HepG2 (cell line): ENCODE measurements at regions not wholly inside any gene's neighbourhood (a gene's known extent, or its start where the extent isn't known, plus 50 kb on each side); places are given as distances from the start of the nearest gene placed in this dataset.

Source experiments
- ASH2L ChIP-seq: fragments of 300-600, 200-600 bp; sonication (generic); IDR thresholded peaks from 2 replicates; pipeline ENCODE4 v1.7.0; 2017; ENCODE audit warnings: low read depth, mild to moderate bottlenecking, moderate library complexity, mixed read lengths, low read length; ENCODE audit not compliant: insufficient read length
- BHLHE40 ChIP-seq: IDR thresholded peaks from 2 replicates; pipeline ENCODE4 v1.6.1; 2011; ENCODE audit warnings: low read length, improper control_type of control experiment
- CTCF ChIP-seq: sonication (generic); formaldehyde crosslinking; IDR thresholded peaks from 2 replicates; pipeline ENCODE4 v1.5.0; 2020; ENCODE audit warnings: mild to moderate bottlenecking, missing genetic modification reagents, moderate library complexity
- ERF ChIP-seq: IDR thresholded peaks from 2 replicates; pipeline ENCODE4 v1.6.1; 2018; ENCODE audit warnings: missing biosample characterization, missing genetic modification reagents
- EZH2 ChIP-seq: conservative IDR thresholded peaks from 2 replicates; pipeline ENCODE4 v1.6.1; 2012; ENCODE audit warnings: mild to moderate bottlenecking, low read depth, low read length, moderate library complexity
- KDM6A ChIP-seq: IDR thresholded peaks from 2 replicates; pipeline ENCODE4 v1.6.1; 2016; ENCODE audit warnings: low read depth
- RELA ChIP-seq: sonication (generic); formaldehyde crosslinking; IDR thresholded peaks from 2 replicates; pipeline ENCODE4 v1.4.0; 2020; ENCODE audit warnings: missing genetic modification reagents
- TCF7 ChIP-seq: sonication (generic); IDR thresholded peaks from 2 replicates; pipeline ENCODE4 v1.6.1; 2016; ENCODE audit warnings: antibody characterized with exemption, low read depth
- YY1 ChIP-seq: IDR thresholded peaks from 2 replicates; pipeline ENCODE4 v1.6.1; 2011; ENCODE audit warnings: low read length, low read depth, moderate library complexity, mild to moderate bottlenecking; ENCODE audit not compliant: insufficient read depth, insufficient replicate concordance
- ZFP41 ChIP-seq: sonication (generic); formaldehyde crosslinking; IDR thresholded peaks from 2 replicates; pipeline ENCODE4 v1.4.0; 2020; ENCODE audit warnings: mild to moderate bottlenecking, missing genetic modification reagents, borderline replicate concordance
- ZNF264 ChIP-seq: sonication (generic); formaldehyde crosslinking; IDR thresholded peaks from 2 replicates; pipeline ENCODE4 v1.4.0; 2020; ENCODE audit warnings: missing genetic modification reagents
- ZNF33A ChIP-seq: sonication (generic); formaldehyde crosslinking; IDR thresholded peaks from 2 replicates; pipeline ENCODE4 v1.5.1; 2020; ENCODE audit warnings: missing genetic modification reagents, mild to moderate bottlenecking, moderate library complexity, borderline replicate concordance
- ZNF816 ChIP-seq: sonication (generic); formaldehyde crosslinking; IDR thresholded peaks from 2 replicates; pipeline ENCODE4 v1.8.0; 2022; ENCODE audit warnings: missing genetic modification reagents, mild to moderate bottlenecking, borderline replicate concordance
- TF ChIP-seq, protein P1 (sequence below), 2 experiments: sonication (generic) in 1 of 2; formaldehyde crosslinking in 1 of 2; IDR thresholded peaks; 2 replicates each; pipeline versions ENCODE4 v1.5.1 to v1.6.1; 2011 to 2020; ENCODE audit warnings: borderline replicate concordance in 1 of 2, low read depth in 1 of 2, low read length in 1 of 2, mild to moderate bottlenecking in 1 of 2, missing genetic modification reagents in 1 of 2, moderate library complexity in 1 of 2

DNA sequence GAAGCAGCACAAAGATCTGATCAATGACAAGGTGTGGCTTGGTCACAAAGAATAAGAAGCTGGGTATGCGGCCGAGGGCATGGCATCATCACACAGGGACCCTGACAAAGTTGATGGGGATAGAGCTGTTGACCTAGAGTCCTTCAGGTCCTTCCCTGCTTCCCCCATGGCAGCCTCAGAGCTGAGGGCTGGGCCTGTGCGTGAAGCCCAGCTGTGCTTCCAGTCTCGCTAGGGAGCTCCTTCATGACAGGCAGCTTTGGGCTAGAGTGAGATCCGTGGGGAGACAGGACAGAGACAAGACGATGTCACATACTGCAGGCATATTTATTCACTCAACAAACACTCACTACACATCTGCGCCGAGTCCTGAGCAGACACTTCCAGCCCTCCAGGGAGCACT is 56.4 kb upstream of the NEURL1B start:
- TF ChIP-seq YY1 (no peak), ZNF33A (CRISPR knock-in tag) (no peak), ASH2L (no peak), CTCF (CRISPR knock-in tag) (no peak), TCF7 (no peak), RELA (CRISPR knock-in tag) (no peak), EZH2 (no peak), ERF (CRISPR knock-in tag) (no peak), ZNF264 (CRISPR knock-in tag) (no peak), ZNF816 (CRISPR knock-in tag) (no peak), ZFP41 (CRISPR knock-in tag) (no peak), BHLHE40 (no peak), KDM6A (CRISPR knock-in tag) (no peak)
- TF ChIP-seq, protein P1, sequence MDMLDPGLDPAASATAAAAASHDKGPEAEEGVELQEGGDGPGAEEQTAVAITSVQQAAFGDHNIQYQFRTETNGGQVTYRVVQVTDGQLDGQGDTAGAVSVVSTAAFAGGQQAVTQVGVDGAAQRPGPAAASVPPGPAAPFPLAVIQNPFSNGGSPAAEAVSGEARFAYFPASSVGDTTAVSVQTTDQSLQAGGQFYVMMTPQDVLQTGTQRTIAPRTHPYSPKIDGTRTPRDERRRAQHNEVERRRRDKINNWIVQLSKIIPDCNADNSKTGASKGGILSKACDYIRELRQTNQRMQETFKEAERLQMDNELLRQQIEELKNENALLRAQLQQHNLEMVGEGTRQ (IDR thresholded peaks at IDR 0.05; ENCODE audit: low read depth, low read length) = no peak
- TF ChIP-seq, protein P1 (CRISPR knock-in tag; IDR thresholded peaks at IDR 0.05; ENCODE audit: borderline replicate concordance) = no peak
